ENCODE measurements at regions not wholly inside any gene's neighbourhood (a gene's known extent, or its start where the extent isn't known, plus 50 kb on each side); places are given as distances from the start of the nearest gene placed in this dataset.

- TF ChIP-seq CTCF (IDR thresholded peaks at IDR 0.05) (no peak), HMGXB4 (CRISPR knock-in tag; IDR thresholded peaks at IDR 0.05) (no peak), ZNF416 (CRISPR knock-in tag; IDR thresholded peaks at IDR 0.05) (no peak), SOX15 (CRISPR knock-in tag; IDR thresholded peaks at IDR 0.05) (no peak), ZNF671 (CRISPR knock-in tag; IDR thresholded peaks at IDR 0.05) (no peak), ESRRA (CRISPR knock-in tag; IDR thresholded peaks at IDR 0.05; ENCODE audit: borderline replicate concordance) (no peak), GABPB1 (CRISPR knock-in tag; IDR thresholded peaks at IDR 0.05) (no peak), MAX (CRISPR knock-in tag; IDR thresholded peaks at IDR 0.05) (no peak), ZNF232 (CRISPR knock-in tag; IDR thresholded peaks at IDR 0.05) (no peak), SP1 (CRISPR knock-in tag; conservative IDR thresholded peaks at IDR 0.05) (no peak), FOXK1 (CRISPR knock-in tag; IDR thresholded peaks at IDR 0.05) (no peak), ATF6 (CRISPR knock-in tag; IDR thresholded peaks at IDR 0.05) (no peak), IRF1 (CRISPR knock-in tag; IDR thresholded peaks at IDR 0.05) (no peak)
Measured at GRCh38 chr11:122439866-122440810, 215.4 kb upstream of the UBASH3B start.

Data from WTC11 (cell line).